ENCODE measurements at regions not wholly inside any gene's neighbourhood (a gene's known extent, or its start where the extent isn't known, plus 50 kb on each side); places are given as distances from the start of the nearest gene placed in this dataset.

DNA sequence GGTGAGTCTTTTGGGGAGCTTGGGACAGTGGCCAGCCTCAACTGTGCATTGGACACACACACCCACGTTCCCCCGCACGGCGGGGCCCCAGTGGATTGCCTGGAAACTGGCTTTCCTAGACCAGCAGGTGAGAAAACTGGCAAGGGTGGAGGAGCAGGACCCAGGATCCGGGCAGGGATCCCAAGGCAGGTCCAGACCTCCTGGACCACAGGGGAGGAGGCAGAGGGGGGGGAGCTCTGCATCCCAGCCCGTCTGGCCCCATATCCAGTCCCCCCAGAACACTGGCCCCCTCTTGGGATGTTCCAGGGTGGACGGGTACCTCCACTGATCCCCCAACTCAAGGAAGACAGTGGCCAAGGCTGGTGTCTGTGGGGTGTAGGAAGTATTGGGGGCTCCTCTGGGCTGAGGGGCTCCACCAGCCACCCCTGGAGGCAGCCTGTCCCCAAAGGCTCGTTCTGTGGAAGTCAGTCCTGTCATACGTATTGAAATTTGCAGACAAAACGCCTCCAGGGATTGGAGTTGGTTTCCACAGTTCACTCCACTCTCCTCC is 89.3 kb upstream of the LINC01488 start:
- Mint-ChIP-seq H3K36me3 (peaks cover 3% of the 10 kb centered on the region), H3K27me3 (no peaks in the 10 kb centered on the region), H3K4me1 (ENCODE audit: low read depth) (no peaks in the 10 kb centered on the region), H3K4me3 (no peak overlapping the region), H3K9me3 (ENCODE audit: low read depth) (no peaks in the 10 kb centered on the region), H3K27ac (no peak overlapping the region)

DNA sequence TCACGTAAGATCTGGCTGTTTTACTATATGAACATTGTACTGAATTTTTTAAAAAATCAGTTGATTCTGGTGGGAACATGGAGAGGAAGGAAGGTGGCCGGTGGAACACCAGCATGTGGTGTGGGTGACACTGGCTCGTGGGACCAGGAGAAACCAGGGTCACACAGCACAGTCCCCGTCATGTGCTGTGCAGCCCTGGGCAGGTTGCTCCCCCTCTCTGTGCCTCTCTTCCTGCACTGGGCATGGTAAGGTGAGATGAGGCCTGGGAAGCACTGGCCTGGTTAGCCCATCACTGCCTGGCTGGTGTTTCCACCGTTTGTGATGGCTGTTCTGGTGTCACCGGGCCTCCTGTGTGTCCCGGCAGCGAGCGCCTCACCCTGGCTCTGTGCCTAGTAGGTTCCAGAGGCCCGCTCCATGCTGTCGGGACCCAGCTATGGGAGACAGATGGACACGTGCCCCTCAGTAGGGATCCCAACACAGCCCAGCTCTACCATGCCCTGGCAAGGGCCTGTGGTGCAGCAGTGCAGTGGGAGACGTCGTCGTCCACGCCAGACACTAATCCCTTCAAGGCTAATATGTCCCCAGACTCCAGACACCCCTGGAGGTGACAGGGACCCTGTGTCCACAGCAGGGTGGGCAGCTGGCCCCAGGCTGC is 88.2 kb upstream of the LINC01488 start:
- no peaks in the 10 kb centered on the region for H3K27me3 Mint-ChIP-seq
- no peak overlapping the region for H3K4me3 Mint-ChIP-seq
- H3K4me1 Mint-ChIP-seq (ENCODE audit: low read depth): no peaks in the 10 kb centered on the region
- H3K9me3 Mint-ChIP-seq (ENCODE audit: low read depth): no peaks in the 10 kb centered on the region
- no peak overlapping the region for H3K27ac Mint-ChIP-seq
- H3K36me3 Mint-ChIP-seq: peaks cover 3% of the 10 kb centered on the region

DNA sequence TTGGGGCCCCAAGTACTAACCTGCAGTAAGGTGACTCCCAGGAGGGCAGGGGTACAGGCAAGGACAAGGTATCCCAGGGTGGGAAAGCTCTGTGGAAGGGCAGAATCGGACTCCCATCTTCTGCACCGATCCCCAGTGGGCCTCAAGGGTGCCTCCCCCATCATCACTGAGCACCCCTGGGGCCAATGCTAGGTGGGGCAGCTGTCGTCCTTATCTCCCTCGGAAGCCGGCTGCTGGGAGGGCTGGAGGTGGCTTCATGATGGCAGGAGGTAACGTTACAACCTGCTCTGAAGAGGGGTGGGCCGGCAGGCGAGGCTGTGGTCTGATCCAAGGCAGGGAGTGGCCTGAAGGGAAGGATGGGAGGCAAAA is 87.6 kb upstream of the LINC01488 start:
- Mint-ChIP-seq H3K4me1 (ENCODE audit: low read depth) (no peaks in the 10 kb centered on the region), H3K36me3 (peaks cover 3% of the 10 kb centered on the region), H3K27ac (no peak overlapping the region), H3K4me3 (no peak overlapping the region), H3K27me3 (no peaks in the 10 kb centered on the region), H3K9me3 (ENCODE audit: low read depth) (no peaks in the 10 kb centered on the region)

DNA sequence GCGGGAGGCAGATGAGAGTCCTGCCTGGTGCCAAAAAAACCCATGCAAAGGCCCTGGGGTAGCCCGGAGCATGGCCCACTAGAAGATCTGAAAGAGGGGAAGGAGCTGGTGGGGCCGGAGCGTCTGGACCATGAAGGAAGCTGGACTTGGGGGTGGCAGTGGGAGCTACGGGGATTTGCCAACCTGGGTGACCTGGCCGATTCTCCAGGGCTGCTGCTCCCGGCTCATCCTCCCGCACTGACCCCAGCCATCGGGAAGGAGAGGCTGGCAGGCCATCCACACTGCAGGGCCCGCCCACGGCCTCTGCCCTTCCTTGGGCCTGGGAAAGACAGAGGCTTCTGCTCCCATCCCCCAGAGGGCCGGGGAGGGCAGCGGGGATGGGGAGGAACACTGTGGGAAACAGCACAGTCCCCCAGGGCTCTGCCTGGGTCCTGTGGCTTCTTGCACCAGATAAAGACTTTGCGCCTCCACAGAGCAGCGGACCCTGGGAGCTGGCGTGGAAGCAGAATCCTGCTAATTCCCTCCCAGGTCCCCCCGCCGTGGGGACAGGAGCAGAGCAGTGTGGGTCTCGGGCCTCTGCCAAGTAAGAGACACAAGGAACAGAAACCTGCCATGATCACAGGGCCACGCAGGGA is 87.1 kb upstream of the LINC01488 start:
- Mint-ChIP-seq H3K9me3 (ENCODE audit: low read depth) (no peaks in the 10 kb centered on the region), H3K4me3 (no peak overlapping the region), H3K27me3 (no peaks in the 10 kb centered on the region), H3K36me3 (no peaks in the 10 kb centered on the region), H3K27ac (no peak overlapping the region), H3K4me1 (ENCODE audit: low read depth) (no peaks in the 10 kb centered on the region)

DNA sequence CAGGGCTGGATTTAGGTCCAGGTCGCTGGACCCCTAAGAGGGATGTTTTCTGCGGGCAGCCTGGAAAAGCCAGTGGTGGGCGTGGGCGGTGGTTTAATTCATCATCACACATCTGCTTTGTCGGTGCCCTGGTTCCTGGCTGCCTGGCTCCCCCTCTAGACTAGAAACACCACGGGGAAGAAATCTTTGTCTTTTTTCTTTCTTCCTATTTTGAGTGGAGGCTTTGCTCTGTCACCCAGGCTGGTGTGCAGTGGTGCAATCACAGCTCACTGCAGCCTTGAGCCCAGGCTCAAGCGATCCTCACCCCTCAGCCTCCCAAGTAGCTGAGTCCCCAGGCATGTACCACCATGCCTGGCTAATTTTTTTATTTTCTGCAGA is 86.6 kb upstream of the LINC01488 start:
- no peaks in the 10 kb centered on the region for H3K27me3 Mint-ChIP-seq
- no peaks in the 10 kb centered on the region for H3K4me1 Mint-ChIP-seq (ENCODE audit: low read depth)
- peaks cover 2% of the 10 kb centered on the region for H3K36me3 Mint-ChIP-seq
- no peak overlapping the region for H3K4me3 Mint-ChIP-seq
- H3K27ac Mint-ChIP-seq: no peak overlapping the region
- no peaks in the 10 kb centered on the region for H3K9me3 Mint-ChIP-seq (ENCODE audit: low read depth)

DNA sequence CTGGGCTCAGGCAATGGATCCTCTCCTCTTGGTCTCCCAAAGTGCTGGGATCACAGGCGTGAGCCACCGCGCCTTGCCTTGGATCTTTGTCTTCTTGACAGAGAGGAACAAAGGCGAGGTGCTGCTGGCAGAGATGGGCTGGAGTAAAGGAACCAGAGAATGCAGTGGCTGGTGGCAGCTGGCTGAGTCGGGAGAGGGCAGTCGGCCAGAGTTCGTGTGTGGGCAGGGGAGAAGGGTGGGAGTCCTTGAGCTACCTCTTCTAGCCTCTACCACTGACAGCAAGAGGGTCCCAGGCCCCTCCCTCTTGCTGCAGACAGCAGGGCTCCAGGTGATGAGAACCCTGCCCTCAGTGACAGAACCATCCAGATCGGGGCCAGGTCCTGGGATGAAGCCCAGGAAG is 86.2 kb upstream of the LINC01488 start:
- H3K27me3 Mint-ChIP-seq: no peaks in the 10 kb centered on the region
- no peaks in the 10 kb centered on the region for H3K4me1 Mint-ChIP-seq (ENCODE audit: low read depth)
- H3K27ac Mint-ChIP-seq: no peak overlapping the region
- H3K9me3 Mint-ChIP-seq (ENCODE audit: low read depth): no peaks in the 10 kb centered on the region
- peaks cover 2% of the 10 kb centered on the region for H3K36me3 Mint-ChIP-seq
- H3K4me3 Mint-ChIP-seq: no peak overlapping the region

DNA sequence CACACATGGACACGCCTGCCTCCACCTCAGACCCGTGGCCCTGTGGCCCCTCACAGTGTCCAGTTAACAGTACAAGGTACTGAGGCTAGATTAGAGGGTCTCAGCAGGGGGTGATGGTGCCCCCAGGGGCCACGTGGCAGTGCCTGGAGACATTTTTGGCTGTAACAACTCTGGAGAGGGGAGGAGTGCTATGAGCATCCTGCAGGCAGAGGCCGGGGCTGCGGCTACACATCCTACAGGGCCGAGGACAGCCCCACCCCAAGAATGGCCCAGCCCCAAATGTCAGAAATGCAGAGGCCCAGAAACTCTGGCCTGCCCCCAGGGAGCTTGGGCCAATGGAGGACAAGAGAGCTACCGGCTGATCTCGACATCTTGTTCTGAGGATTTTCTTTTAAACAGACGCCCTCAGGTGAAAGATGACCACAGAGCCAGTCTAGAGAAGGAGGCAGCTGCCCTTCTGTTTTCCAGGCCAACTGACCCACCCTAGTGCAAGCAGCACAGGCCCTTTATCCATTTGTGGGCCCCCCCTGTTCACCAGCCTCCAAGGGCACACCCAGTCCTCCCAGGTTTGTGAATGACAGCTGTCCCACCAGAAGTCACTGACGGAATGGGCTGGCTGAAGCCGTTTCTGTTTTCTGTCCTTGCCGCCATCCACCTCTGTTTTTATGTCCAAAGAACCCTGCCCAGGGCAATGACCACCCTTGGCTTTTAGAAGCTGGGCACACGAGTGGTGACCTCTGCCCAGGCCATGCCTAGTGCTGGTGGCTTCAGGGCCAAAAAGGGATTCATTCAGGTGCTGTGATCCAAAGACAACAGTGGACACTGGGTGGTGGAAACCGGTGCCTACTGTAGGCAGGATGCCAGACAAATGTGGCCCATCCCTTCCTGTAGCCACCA is 85.2 kb upstream of the LINC01488 start:
- Mint-ChIP-seq H3K27ac (no peak overlapping the region), H3K36me3 (peaks cover 2% of the 10 kb centered on the region), H3K9me3 (ENCODE audit: low read depth) (no peaks in the 10 kb centered on the region), H3K27me3 (no peaks in the 10 kb centered on the region), H3K4me3 (no peak overlapping the region), H3K4me1 (ENCODE audit: low read depth) (peaks cover under 1% of the 10 kb centered on the region)

DNA sequence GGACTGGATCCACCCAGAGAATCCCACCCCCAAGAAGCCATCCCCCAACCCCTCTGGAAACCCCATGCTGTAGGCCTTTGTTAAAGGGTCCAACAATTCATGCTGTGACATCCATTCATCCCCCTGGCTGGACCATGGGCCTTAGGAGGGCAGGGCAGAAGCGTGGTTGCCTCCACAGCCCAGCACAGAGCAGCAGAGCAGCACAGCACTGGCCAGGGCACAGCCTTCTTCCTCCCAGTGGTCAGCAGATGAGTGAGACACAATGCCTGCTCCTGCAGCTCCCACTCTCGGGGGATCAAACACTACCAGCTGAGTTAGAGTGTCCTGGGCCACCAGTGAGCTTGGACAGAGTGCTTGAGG is 84.5 kb upstream of the LINC01488 start:
- Mint-ChIP-seq H3K9me3 (ENCODE audit: low read depth) (no peaks in the 10 kb centered on the region), H3K4me1 (ENCODE audit: low read depth) (peaks cover 3% of the 10 kb centered on the region), H3K27me3 (no peaks in the 10 kb centered on the region), H3K36me3 (peaks cover 2% of the 10 kb centered on the region), H3K27ac (no peak overlapping the region), H3K4me3 (no peak overlapping the region)

DNA sequence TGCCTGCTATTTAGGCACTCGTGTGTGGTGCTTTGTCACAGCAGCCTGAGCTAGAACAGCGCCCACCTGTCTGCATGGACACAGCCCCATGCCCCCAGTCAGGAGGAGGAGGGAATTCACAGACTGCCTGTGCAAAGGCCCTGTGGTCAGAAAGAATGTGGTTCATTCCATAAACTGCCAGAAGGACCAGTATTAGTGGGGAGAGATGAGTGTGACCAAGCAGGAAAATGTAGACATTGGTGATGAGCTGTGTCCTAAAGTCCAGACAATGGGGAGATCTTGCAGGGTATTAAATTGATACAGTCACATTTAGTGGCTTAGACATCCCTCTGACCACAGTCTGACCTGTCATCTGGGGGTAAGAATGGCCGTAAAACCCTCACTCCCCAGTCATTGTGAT is 83.7 kb upstream of the LINC01488 start:
- peaks cover 3% of the 10 kb centered on the region for H3K4me1 Mint-ChIP-seq (ENCODE audit: low read depth)
- no peaks in the 10 kb centered on the region for H3K9me3 Mint-ChIP-seq (ENCODE audit: low read depth)
- no peak overlapping the region for H3K27ac Mint-ChIP-seq
- H3K27me3 Mint-ChIP-seq: no peaks in the 10 kb centered on the region
- H3K4me3 Mint-ChIP-seq: no peak overlapping the region
- H3K36me3 Mint-ChIP-seq: peaks cover 2% of the 10 kb centered on the region

DNA sequence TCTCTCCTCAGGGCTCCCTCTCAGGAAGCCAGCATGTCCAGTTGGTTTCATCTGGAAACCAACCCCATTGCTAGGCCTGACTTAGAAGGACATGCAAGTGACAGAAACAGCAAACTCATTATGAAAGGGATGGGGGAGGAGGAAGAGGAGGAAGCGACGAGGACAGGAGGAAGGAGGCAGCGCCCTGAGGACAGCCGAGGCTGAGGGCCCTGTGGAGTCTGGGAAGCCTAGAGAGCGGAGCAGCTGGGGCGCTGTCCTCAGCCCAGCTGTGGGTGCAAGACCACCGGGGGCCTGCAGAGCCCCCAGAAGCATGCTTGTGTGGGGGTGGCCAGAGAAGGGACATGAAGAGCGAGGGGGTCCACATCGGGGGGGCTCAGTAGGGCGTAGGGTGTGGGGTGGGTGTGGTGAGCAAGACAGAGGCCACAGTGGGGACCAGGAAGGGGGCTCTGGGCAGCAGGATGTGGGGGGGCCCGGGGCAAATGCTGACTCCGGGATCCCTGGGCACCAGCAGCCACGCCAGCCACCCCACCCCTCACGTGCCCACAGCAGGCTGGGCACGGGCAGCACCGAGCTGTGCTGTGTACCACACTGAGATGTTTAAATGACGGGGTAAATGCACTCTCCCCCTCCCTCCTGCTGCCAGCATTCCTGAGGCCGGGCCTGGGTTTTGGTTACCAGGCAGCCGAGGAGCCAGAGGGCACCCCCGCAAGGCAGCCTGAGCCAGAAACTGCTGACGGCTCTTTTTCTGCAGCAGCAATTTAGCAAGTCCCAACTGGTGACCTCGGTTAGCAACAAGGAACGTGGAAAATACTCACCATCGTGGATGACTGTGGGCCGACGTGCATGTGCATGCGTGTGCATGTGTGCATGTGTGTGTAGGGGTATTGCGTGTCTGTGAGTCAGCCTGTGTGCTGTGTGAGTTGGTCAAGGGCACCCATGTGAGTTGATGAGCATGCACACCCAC is 82.7 kb upstream of the LINC01488 start:
- no peak overlapping the region for H3K27ac Mint-ChIP-seq
- H3K9me3 Mint-ChIP-seq (ENCODE audit: low read depth): peaks cover 7% of the 10 kb centered on the region
- no peaks in the 10 kb centered on the region for H3K27me3 Mint-ChIP-seq

DNA sequence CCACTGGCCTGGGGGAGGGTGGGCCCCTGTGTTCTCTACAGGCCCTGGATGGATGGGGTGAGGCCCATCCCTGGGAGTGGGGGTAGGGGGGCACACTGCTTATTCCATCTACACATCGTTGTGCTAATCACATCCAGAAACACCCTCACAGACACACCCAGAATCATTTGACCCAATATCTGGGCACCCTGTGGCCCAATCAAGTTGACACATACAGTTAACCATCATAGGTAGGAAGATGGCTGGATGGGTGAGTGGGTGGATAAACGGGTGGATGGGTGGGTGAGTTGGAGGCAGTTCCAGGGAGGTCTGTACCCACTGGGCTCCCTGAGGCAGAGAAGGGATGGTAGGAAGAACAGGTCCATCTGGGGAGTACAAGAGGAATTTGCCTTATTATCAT is 81.3 kb upstream of the LINC01488 start:
- peaks cover 7% of the 10 kb centered on the region for H3K9me3 Mint-ChIP-seq (ENCODE audit: low read depth)
- no peaks in the 10 kb centered on the region for H3K27me3 Mint-ChIP-seq
- H3K27ac Mint-ChIP-seq: no peak overlapping the region
- H3K36me3 Mint-ChIP-seq: peaks cover 6% of the 10 kb centered on the region
- H3K4me3 Mint-ChIP-seq: no peak overlapping the region
- H3K4me1 Mint-ChIP-seq (ENCODE audit: low read depth): peaks cover 3% of the 10 kb centered on the region

More for the DNA sequence above, 82.7 kb upstream of the LINC01488 start:
- H3K36me3 Mint-ChIP-seq: peaks cover 6% of the 10 kb centered on the region
- peaks cover 3% of the 10 kb centered on the region for H3K4me1 Mint-ChIP-seq (ENCODE audit: low read depth)
- no peak overlapping the region for H3K4me3 Mint-ChIP-seq

DNA sequence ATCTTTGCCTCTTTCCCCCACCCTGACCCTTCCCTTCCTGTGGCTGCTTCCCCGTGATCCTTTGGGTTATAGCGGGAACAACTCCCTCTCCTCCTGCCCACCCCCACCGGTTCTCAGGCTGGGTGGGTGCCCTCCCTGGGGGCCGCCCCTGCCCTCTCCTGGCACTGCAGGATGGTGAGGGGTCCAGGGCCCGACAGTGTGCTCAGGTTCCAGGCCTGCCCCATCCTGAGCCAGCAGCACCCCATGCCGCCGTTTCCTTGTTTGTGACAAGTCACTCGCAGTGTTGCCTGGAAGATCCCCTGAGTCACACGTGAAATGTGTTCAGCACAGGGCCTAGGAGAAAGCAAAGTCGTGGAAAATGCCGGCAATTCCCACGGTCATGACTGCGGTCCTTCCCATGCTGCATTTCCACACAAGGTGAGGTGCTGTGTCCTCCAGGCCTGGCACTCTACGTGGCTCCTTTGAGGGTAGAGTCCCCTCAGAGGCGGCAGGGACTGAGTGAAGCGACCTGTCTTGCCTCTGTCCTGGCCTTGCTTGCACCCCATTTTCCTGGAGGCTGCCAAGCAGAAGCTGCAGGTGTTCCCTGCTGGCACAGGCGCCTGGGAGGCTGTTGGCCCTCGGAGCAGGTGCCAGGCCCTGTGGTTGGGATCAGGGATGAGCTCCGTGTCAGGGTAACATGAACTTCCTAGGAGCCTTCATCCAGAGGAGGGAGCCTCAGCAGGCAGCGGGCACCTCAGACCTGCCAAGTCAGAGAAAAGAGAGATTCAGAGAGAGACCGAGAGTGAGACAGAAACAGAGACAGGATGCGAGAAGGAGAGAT is 80.5 kb upstream of the LINC01488 start:
- Mint-ChIP-seq H3K27me3 (no peaks in the 10 kb centered on the region), H3K4me3 (no peak overlapping the region), H3K4me1 (ENCODE audit: low read depth) (peaks cover 3% of the 10 kb centered on the region), H3K36me3 (peaks cover 6% of the 10 kb centered on the region), H3K9me3 (ENCODE audit: low read depth) (peaks cover 7% of the 10 kb centered on the region), H3K27ac (no peak overlapping the region)

DNA sequence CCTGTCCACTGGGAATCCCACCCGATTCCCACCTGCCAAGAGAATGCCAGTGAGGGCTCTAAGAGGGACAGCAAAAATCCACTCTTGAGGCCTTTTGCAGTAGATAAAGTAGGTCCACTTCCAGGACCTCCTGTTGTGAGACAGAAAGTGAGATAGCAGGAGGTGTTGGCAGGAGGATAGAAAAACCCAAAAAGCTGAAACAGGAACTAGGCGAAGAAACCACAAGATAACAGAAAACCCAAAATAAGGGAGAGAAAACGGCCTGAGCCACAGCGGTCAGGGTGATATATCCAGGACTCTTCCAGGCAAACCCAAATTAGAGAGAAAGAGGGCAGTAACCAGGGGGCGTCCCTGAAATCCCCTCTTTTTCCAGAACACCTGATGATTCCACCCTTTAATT is 79.7 kb upstream of the LINC01488 start:
- Mint-ChIP-seq H3K36me3 (peaks cover 6% of the 10 kb centered on the region), H3K4me1 (ENCODE audit: low read depth) (peaks cover 3% of the 10 kb centered on the region), H3K27ac (no peak overlapping the region), H3K4me3 (no peak overlapping the region), H3K9me3 (ENCODE audit: low read depth) (peaks cover 7% of the 10 kb centered on the region), H3K27me3 (no peaks in the 10 kb centered on the region)

Measured in activated naive CD8-positive, alpha-beta T cell (primary cell).